ENCODE measurements at regions not wholly inside any gene's neighbourhood (a gene's known extent, or its start where the extent isn't known, plus 50 kb on each side); places are given as distances from the start of the nearest gene placed in this dataset.

- Histone ChIP-seq H3K9ac (ENCODE audit: low read length in 3 of 3) (no peak overlapping the region), H3K4me1 (ENCODE audit: control insufficient read depth in 2 of 3, insufficient read depth in 2 of 3, low read depth in 1 of 3, low read length in 3 of 3) (no peaks in the 10 kb centered on the region), H3K36me3 (ENCODE audit: control insufficient read depth in 2 of 3, insufficient read depth in 3 of 3, low read length in 3 of 3) (no peaks in the 10 kb centered on the region), H3K27ac (ENCODE audit: low read depth in 2 of 2, low read length in 2 of 2) (no peak overlapping the region), H3K9me3 (ENCODE audit: control insufficient read depth in 2 of 3, insufficient read depth in 1 of 3, low read length in 3 of 3) (peaks cover 0 to 2% (median 0%) of the 10 kb centered on the region in 3 donors), H3K4me3 (ENCODE audit: low read length in 3 of 3) (no peak overlapping the region), H3K27me3 (ENCODE audit: control insufficient read depth, insufficient read depth, low read length) (no peaks in the 10 kb centered on the region)
- DNase-seq (no peak), FAIRE-seq (no peak)
- intact Hi-C loops (cut with DNase I): no loop called here
- TF ChIP-seq, protein P1, sequence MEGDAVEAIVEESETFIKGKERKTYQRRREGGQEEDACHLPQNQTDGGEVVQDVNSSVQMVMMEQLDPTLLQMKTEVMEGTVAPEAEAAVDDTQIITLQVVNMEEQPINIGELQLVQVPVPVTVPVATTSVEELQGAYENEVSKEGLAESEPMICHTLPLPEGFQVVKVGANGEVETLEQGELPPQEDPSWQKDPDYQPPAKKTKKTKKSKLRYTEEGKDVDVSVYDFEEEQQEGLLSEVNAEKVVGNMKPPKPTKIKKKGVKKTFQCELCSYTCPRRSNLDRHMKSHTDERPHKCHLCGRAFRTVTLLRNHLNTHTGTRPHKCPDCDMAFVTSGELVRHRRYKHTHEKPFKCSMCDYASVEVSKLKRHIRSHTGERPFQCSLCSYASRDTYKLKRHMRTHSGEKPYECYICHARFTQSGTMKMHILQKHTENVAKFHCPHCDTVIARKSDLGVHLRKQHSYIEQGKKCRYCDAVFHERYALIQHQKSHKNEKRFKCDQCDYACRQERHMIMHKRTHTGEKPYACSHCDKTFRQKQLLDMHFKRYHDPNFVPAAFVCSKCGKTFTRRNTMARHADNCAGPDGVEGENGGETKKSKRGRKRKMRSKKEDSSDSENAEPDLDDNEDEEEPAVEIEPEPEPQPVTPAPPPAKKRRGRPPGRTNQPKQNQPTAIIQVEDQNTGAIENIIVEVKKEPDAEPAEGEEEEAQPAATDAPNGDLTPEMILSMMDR (IDR thresholded peaks at IDR 0.05; ENCODE audit: borderline replicate concordance, extremely low read depth, insufficient read depth): no peak
Observed at GRCh38 chr10:124329941-124330340, 88.8 kb downstream of the OAT start.

DNA sequence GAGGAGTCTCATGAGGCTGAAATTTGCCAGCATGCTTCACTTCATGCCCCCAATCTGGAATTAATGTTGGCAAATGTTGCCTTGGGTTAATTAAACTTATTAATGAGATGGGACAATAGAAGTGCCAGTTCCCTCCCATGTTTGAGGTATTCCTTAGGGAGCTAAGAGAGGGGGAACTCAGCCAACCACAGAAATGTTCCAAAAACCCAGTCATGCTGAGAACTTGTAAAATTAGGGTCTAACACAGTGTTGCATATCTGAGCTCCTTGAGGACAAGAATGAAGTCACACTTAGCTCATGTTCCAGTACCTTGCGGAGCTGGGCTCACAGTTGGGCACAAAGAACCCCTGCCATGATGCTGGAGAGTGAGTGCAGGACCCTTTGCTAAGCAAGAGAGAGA lies 89.4 kb downstream of the OAT start:
- intact Hi-C loops (cut with DNase I): no loop called here
- TF ChIP-seq, protein P1 (IDR thresholded peaks at IDR 0.05; ENCODE audit: borderline replicate concordance, extremely low read depth, insufficient read depth): no peak
- DNase-seq: no peak
- Histone ChIP-seq H3K27me3 (ENCODE audit: control insufficient read depth, insufficient read depth, low read length) (no peaks in the 10 kb centered on the region), H3K4me1 (ENCODE audit: control insufficient read depth in 2 of 3, insufficient read depth in 2 of 3, low read depth in 1 of 3, low read length in 3 of 3) (no peaks in the 10 kb centered on the region), H3K27ac (ENCODE audit: low read depth in 2 of 2, low read length in 2 of 2) (no peak overlapping the region), H3K36me3 (ENCODE audit: control insufficient read depth in 2 of 3, insufficient read depth in 3 of 3, low read length in 3 of 3) (no peaks in the 10 kb centered on the region), H3K9me3 (ENCODE audit: control insufficient read depth in 2 of 3, insufficient read depth in 1 of 3, low read length in 3 of 3) (peaks cover 0 to 2% (median 0%) of the 10 kb centered on the region in 3 donors), H3K4me3 (ENCODE audit: low read length in 3 of 3) (no peak overlapping the region), H3K9ac (ENCODE audit: low read length in 3 of 3) (no peak overlapping the region)
- no peak for FAIRE-seq

GRCh38 chr10:124328477-124329220 lies 90.1 kb downstream of the OAT start:
- FAIRE-seq (no peak), DNase-seq (no peak)
- Histone ChIP-seq H3K4me1 (ENCODE audit: control insufficient read depth in 2 of 3, insufficient read depth in 2 of 3, low read depth in 1 of 3, low read length in 3 of 3) (no peaks in the 10 kb centered on the region), H3K9ac (ENCODE audit: low read length in 3 of 3) (no peak overlapping the region), H3K27me3 (ENCODE audit: control insufficient read depth, insufficient read depth, low read length) (no peaks in the 10 kb centered on the region), H3K4me3 (ENCODE audit: low read length in 3 of 3) (no peak overlapping the region), H3K36me3 (ENCODE audit: control insufficient read depth in 2 of 3, insufficient read depth in 3 of 3, low read length in 3 of 3) (no peaks in the 10 kb centered on the region), H3K27ac (ENCODE audit: low read depth in 2 of 2, low read length in 2 of 2) (no peak overlapping the region), H3K9me3 (ENCODE audit: control insufficient read depth in 2 of 3, insufficient read depth in 1 of 3, low read length in 3 of 3) (peaks cover 0 to 2% (median 0%) of the 10 kb centered on the region in 3 donors)
- TF ChIP-seq, protein P1 (IDR thresholded peaks at IDR 0.05; ENCODE audit: borderline replicate concordance, extremely low read depth, insufficient read depth): no peak
- intact Hi-C loops (cut with DNase I): no loop called here

All from kidney (tissue), 13 donors.